ENCODE measurements at regions not wholly inside any gene's neighbourhood (a gene's known extent, or its start where the extent isn't known, plus 50 kb on each side); places are given as distances from the start of the nearest gene placed in this dataset.
"Not testable (repeated sequence)": the region's sequence is repeated elsewhere in the genome, so short reads cannot be mapped to it uniquely, and the experiment has no call there.

GRCh38 chr2:16069663-16069932 is 129.2 kb downstream of the MYCN start:
- Histone ChIP-seq H3K36me3 (no peaks in the 10 kb centered on the region), H3K4me3 (ENCODE audit: low read depth, low read length) (no peak overlapping the region), H3K9me3 (peaks cover 57% of the 10 kb centered on the region), H3K4me1 (peaks cover 23% of the 10 kb centered on the region), H3K27me3 (no peaks in the 10 kb centered on the region)
- no peak for TF ChIP-seq CTCF (IDR thresholded peaks at IDR 0.05; ENCODE audit: low read depth, low read length)
- peak; percentile 97 for DNase-seq

- no peak for TF ChIP-seq CTCF (IDR thresholded peaks at IDR 0.05; ENCODE audit: low read depth, low read length)
- no peak overlapping the region for H3K4me3 ChIP-seq (ENCODE audit: low read depth, low read length)
- no peaks in the 10 kb centered on the region for H3K36me3 ChIP-seq
- peaks cover 60% of the 10 kb centered on the region for H3K9me3 ChIP-seq
- no peaks in the 10 kb centered on the region for H3K27me3 ChIP-seq
- peak; percentile 97 for DNase-seq
- H3K4me1 ChIP-seq: peaks cover 23% of the 10 kb centered on the region
Measured at GRCh38 chr2:16068552-16068940, 128.2 kb downstream of the MYCN start.

- no peak for TF ChIP-seq CTCF (IDR thresholded peaks at IDR 0.05; ENCODE audit: low read depth, low read length)
- peak; percentile 99 for DNase-seq
- H3K4me3 ChIP-seq (ENCODE audit: low read depth, low read length): no peak overlapping the region
Measured at GRCh38 chr2:16067866-16068551, 127.7 kb downstream of the MYCN start.

GRCh38 chr2:16067444-16067843 is 127.1 kb downstream of the MYCN start:
- no peak overlapping the region for H3K4me3 ChIP-seq (ENCODE audit: low read depth, low read length)
- peaks cover 23% of the 10 kb centered on the region for H3K4me1 ChIP-seq
- H3K36me3 ChIP-seq: no peaks in the 10 kb centered on the region
- no peak for TF ChIP-seq CTCF (IDR thresholded peaks at IDR 0.05; ENCODE audit: low read depth, low read length)
- peak; percentile 91 for DNase-seq
- H3K9me3 ChIP-seq: peaks cover 64% of the 10 kb centered on the region
- no peaks in the 10 kb centered on the region for H3K27me3 ChIP-seq

More at GRCh38 chr2:16067866-16068551, 127.7 kb downstream of the MYCN start:
- H3K4me1 ChIP-seq: peaks cover 23% of the 10 kb centered on the region
- H3K27me3 ChIP-seq: no peaks in the 10 kb centered on the region
- H3K9me3 ChIP-seq: peaks cover 61% of the 10 kb centered on the region
- H3K36me3 ChIP-seq: no peaks in the 10 kb centered on the region

- Histone ChIP-seq H3K9me3 (peaks cover 66% of the 10 kb centered on the region), H3K36me3 (no peaks in the 10 kb centered on the region), H3K27me3 (no peaks in the 10 kb centered on the region), H3K4me3 (ENCODE audit: low read depth, low read length) (no peak overlapping the region), H3K4me1 (peaks cover 23% of the 10 kb centered on the region)
- DNase-seq: peak; percentile 91
- TF ChIP-seq CTCF (IDR thresholded peaks at IDR 0.05; ENCODE audit: low read depth, low read length): no peak
Measured at GRCh38 chr2:16067037-16067406, 126.7 kb downstream of the MYCN start.

- no peak for TF ChIP-seq CTCF (IDR thresholded peaks at IDR 0.05; ENCODE audit: low read depth, low read length)
- Histone ChIP-seq H3K36me3 (no peaks in the 10 kb centered on the region), H3K27me3 (no peaks in the 10 kb centered on the region), H3K4me1 (peaks cover 21% of the 10 kb centered on the region), H3K4me3 (ENCODE audit: low read depth, low read length) (no peak overlapping the region), H3K9me3 (peaks cover 66% of the 10 kb centered on the region)
- DNase-seq: peak; percentile 97
Measured at GRCh38 chr2:16066261-16067036, 126.1 kb downstream of the MYCN start.

GRCh38 chr2:16065272-16066069 is 125.1 kb downstream of the MYCN start:
- Histone ChIP-seq H3K9me3 (peaks cover 70% of the 10 kb centered on the region), H3K4me1 (peaks cover 15% of the 10 kb centered on the region)
- DNase-seq: peak; percentile 95
- not testable (repeated sequence) for H3K27me3 ChIP-seq; H3K4me3 ChIP-seq (ENCODE audit: low read depth, low read length); H3K36me3 ChIP-seq
